Ishikawa (cell line): ENCODE measurements at regions not wholly inside any gene's neighbourhood (a gene's known extent, or its start where the extent isn't known, plus 50 kb on each side); places are given as distances from the start of the nearest gene placed in this dataset.

Source experiments
- EGR1 ChIP-seq: IDR thresholded peaks from 2 replicates; pipeline ENCODE4 v1.6.1; 2012
- EP300 ChIP-seq: IDR thresholded peaks from 2 replicates; pipeline ENCODE4 v1.6.1; 2012; ENCODE audit warnings: borderline replicate concordance
- REST ChIP-seq: IDR thresholded peaks from 2 replicates; pipeline ENCODE4 v1.6.1; 2012; ENCODE audit warnings: low read depth, mild to moderate bottlenecking
- TAF1 ChIP-seq: IDR thresholded peaks from 2 replicates; pipeline ENCODE4 v1.6.1; 2012; ENCODE audit warnings: low read depth, mild to moderate bottlenecking

DNA sequence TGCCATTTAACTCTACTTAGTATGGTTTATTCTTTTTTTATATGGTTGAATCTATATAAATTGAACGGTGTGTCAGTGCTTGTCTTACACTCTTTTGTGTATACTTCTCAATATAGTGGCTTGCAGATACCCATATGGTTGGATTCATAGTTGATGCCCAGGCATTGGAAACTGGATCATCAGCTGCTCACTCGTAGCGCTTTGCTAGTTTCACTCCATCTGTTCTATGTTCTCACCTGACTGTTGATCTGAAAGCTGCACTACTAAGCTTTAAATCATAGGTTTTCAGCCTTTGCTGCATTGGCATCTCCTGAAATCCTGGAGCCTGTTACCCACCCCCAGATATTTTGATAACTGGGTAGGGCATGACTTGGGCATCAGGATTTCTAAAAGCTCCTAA is 121.6 kb upstream of the DCLK2 start:
- no peak for TF ChIP-seq EGR1
- no peak for TF ChIP-seq EP300
- TF ChIP-seq TAF1: no peak
- no peak for TF ChIP-seq REST
